Right forelimb (tissue), 1 donor: ENCODE measurements at regions not wholly inside any gene's neighbourhood (a gene's known extent, or its start where the extent isn't known, plus 50 kb on each side); places are given as distances from the start of the nearest gene placed in this dataset.
A peak's percentile ranks its signal among the peaks of the same experiment; 100 is the strongest.
"Not testable (repeated sequence)": the region's sequence is repeated elsewhere in the genome, so short reads cannot be mapped to it uniquely, and the experiment has no call there.

Experiments
- DNase-seq: peaks from one replicate; pipeline ENCODE4 v3.0.0-alpha.2; 2018

- no peak for DNase-seq
Measured at GRCh38 chr10:2414039-2414438, 653.3 kb upstream of the PFKP start.

- no peak for DNase-seq
Measured at GRCh38 chr10:2410049-2410448, 657.3 kb upstream of the PFKP start.

GRCh38 chr10:2401459-2401858, 664.1 kb upstream of the ADARB2 start:
- no peak for DNase-seq

GRCh38 chr10:2399482-2399881, 662.2 kb upstream of the ADARB2 start:
- no peak for DNase-seq

- DNase-seq = no peak
Measured at GRCh38 chr10:2392145-2392812, 655.0 kb upstream of the ADARB2 start.

- DNase-seq = no peak
Measured at GRCh38 chr10:2387672-2388071, 650.3 kb upstream of the ADARB2 start.

GRCh38 chr10:2387261-2387660, 649.9 kb upstream of the ADARB2 start:
- no peak for DNase-seq

GRCh38 chr10:2380218-2380617, 642.9 kb upstream of the ADARB2 start:
- DNase-seq = no peak

GRCh38 chr10:2367083-2367482, 629.8 kb upstream of the ADARB2 start:
- DNase-seq = no peak

GRCh38 chr10:2366264-2366931, 629.1 kb upstream of the ADARB2 start:
- DNase-seq = no peak

GRCh38 chr10:2362331-2362730, 625.0 kb upstream of the ADARB2 start:
- DNase-seq = no peak

GRCh38 chr10:2358586-2358985, 621.3 kb upstream of the ADARB2 start:
- no peak for DNase-seq

- no peak for DNase-seq
Measured at GRCh38 chr10:2356670-2357069, 619.3 kb upstream of the ADARB2 start.

- no peak for DNase-seq
Measured at GRCh38 chr10:2351566-2351965, 614.2 kb upstream of the ADARB2 start.

- DNase-seq = no peak
Measured at GRCh38 chr10:2342206-2342605, 604.9 kb upstream of the ADARB2 start.

GRCh38 chr10:2340831-2341647, 603.7 kb upstream of the ADARB2 start:
- peak; percentile 50 for DNase-seq

- DNase-seq = no peak
Measured at GRCh38 chr10:2335626-2336025, 598.3 kb upstream of the ADARB2 start.

GRCh38 chr10:2334575-2334974, 597.2 kb upstream of the ADARB2 start:
- DNase-seq = no peak

- DNase-seq = no peak
Measured at GRCh38 chr10:2329082-2329481, 591.8 kb upstream of the ADARB2 start.

- DNase-seq = no peak
Measured at GRCh38 chr10:2326411-2326810, 589.1 kb upstream of the ADARB2 start.

GRCh38 chr10:2315045-2315485, 577.7 kb upstream of the ADARB2 start:
- not testable (repeated sequence) for DNase-seq

- no peak for DNase-seq
Measured at GRCh38 chr10:2306081-2306480, 568.8 kb upstream of the ADARB2 start.

GRCh38 chr10:2303169-2303568, 565.8 kb upstream of the ADARB2 start:
- DNase-seq = no peak

GRCh38 chr10:2301227-2301626, 563.9 kb upstream of the ADARB2 start:
- no peak for DNase-seq
